Stimulated activated naive CD4-positive, alpha-beta T cell (primary cell): ENCODE measurements at regions not wholly inside any gene's neighbourhood (a gene's known extent, or its start where the extent isn't known, plus 50 kb on each side); places are given as distances from the start of the nearest gene placed in this dataset.
"Not testable (repeated sequence)": the region's sequence is repeated elsewhere in the genome, so short reads cannot be mapped to it uniquely, and the experiment has no call there.

Experiments
- DNase-seq, 6 experiments: peaks; one replicate each; lab custom pipeline; 2025; lab: John Stamatoyannopoulos, UW

DNA sequence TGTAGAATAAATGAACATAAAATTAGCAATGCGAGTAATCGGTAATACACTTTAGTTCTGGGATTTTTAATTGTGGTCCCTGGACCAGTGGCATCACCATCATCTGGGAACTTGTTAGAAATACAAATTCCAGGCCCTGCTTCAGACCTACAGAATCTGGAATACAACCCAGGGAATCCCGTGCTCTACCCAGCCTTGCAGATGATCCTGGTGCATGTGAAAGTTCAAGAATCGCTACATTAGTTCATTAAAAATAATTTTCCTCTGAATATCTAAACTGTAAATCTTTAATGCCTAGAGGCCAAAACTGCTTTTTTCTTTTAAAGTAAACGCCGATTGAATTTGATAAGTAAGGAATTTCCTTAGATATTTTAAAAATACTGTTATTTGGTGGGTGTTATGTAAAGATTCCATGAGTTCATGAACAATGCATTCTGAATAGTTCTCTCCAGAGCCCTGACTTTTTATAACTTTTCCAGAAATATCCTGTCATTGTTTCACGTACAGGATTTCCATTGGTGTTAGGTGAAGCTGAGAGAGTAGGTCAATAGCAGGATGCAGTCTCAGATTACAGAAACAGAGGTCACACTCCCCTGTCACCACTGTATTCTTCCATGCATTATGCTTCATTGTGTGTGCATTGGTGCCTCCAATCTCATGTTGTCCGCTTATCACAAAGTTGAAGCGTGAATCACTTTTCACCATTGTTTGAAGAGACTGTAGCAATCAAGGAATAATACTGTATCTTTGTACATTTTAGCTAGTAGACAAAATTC lies 596.5 kb upstream of the KLF12 start:
- DNase-seq = no peak

GRCh38 chr13:74726206-74726605 lies 592.0 kb upstream of the KLF12 start:
- no peak for DNase-seq

GRCh38 chr13:74718232-74718842 lies 584.1 kb upstream of the KLF12 start:
- not testable (repeated sequence) for DNase-seq

- no peak for DNase-seq
These were observed 581.5 kb upstream of the KLF12 start for GRCh38 chr13:74715718-74716117.

- DNase-seq = no peak
These were observed 575.8 kb upstream of the KLF12 start for GRCh38 chr13:74710006-74710405.

GRCh38 chr13:74709226-74709625 lies 575.0 kb upstream of the KLF12 start:
- DNase-seq = no peak

DNA sequence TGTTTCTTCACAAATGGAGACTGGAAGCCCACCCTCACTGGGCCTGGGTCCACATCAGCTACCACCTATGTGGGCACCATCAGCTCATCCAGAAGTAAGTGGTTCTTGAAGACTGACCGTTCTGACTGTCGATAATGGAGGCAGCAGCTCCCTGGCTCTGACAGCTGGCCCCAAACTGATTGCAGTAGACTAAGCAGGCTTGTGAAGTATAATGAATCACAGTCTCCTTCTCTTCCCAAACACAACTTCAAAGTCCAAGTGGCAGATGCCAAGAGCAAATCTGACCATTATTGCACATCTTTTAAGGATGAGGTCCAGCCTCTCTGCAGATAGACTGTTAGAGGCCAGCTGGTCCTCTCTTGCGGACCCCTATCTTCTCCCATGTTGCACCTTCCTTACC lies 574.4 kb upstream of the KLF12 start:
- DNase-seq = no peak

DNA sequence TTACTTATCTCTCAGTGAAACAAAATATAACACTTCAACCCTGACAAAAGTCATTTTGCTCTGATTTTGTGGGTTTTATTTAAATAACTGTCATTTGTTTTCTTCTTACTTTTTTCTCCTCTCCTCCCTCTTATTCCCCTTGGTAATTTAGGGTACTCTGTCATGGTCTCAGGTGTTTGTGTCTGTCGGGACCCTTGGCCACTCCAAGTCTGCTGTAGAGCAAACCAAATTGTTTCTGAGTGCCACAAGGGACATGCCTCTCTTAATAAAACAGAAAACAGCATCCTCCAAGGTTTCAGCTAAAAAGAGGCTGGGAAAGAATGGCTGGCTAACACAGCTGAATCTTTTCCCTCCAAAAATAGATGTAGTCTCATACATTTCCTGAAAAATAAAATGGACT lies 573.1 kb upstream of the KLF12 start:
- no peak for DNase-seq

DNA sequence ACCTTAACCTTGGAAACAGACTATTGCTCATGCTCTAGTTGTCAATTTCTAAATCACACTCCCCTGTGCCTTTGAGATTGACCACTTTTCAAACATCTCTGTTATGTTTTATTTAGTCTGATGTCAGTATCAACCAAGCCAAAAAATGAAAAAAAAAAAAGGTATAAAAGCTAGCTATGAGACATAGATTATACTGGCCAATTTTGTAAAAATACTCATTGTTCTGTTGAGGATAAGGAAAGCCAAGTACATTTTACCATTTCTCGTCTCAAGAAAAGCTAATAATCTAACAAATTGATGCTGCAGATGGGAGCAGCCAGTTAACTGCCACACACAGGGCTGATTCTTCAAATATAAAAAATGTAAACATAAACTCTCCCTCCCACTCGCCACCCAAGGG lies 572.6 kb upstream of the KLF12 start:
- DNase-seq = no peak

GRCh38 chr13:74705438-74705837 lies 571.2 kb upstream of the KLF12 start:
- no peak for DNase-seq

- no peak for DNase-seq
These were observed 569.7 kb upstream of the KLF12 start for GRCh38 chr13:74703855-74704387.

DNA sequence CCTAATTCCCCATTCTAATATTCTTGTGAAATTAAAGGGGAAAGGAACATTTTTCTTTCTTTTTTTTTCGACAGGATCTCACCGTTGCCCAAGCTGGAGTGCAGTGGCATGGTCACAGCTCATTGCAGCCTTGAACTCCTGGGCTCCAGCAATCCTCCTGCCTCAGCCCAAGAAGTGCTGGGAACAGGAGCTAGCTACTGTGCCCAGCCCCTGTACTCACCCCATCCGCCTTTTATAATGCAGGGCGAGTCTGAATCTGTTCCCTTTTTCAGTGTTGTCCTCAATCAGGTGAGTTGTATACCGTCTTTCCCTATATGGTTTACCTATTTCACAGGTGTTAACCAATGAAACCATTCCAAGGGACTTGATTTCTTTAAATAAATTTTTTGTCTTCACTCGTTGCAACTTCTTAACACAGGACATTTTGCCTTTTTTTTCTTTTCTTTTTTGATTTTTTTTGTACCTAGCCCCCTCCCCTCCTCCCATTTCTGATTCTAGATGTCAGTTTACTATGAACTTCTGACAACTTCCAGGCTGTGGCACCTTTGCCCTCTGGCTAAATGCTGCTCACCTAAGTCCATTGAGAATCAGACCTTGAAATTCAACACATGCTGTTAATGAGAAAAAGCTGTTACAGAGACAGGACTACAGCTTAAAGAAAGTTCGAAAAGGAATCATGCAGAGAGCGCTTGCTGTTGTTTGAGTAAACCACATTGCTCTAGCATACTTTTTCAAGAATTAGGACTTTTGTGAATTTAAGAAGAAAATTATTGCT lies 562.1 kb upstream of the KLF12 start:
- DNase-seq = no peak

DNA sequence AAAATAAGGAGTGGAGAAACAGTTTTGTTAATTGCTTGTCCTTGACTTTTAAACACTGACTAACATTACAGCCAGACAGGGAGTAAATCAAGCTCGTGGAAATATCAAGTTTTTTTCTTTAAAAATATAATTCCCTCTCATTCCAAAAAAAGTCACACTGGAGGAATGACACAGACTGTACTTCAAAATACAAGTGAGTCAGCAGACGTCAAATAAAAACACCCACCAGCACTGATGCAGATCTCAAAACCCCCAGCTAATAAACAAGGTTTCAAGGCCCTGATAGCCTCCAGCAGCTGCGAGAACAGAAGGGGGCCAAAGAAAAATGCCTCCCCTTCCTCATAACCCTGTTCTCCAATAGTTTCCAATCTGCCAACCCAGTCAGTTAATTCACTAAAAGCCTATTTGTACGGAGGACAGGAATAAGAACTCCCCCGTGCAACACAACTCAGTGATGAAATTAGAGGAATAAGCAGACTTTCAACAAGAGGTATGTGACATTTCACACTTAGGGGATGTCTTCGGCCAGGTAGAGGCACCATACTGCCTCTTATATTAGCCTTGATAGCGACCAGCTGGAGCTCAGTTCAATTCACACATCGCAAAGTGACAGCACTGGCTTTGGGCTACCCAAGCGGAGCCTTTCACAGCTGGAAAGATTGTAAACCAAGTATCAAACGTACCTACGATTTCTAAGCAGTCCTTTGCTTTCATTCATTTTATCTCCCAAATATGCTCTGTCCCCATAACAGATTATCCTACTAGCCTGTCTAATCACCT lies 561.0 kb upstream of the KLF12 start:
- no peak for DNase-seq

DNA sequence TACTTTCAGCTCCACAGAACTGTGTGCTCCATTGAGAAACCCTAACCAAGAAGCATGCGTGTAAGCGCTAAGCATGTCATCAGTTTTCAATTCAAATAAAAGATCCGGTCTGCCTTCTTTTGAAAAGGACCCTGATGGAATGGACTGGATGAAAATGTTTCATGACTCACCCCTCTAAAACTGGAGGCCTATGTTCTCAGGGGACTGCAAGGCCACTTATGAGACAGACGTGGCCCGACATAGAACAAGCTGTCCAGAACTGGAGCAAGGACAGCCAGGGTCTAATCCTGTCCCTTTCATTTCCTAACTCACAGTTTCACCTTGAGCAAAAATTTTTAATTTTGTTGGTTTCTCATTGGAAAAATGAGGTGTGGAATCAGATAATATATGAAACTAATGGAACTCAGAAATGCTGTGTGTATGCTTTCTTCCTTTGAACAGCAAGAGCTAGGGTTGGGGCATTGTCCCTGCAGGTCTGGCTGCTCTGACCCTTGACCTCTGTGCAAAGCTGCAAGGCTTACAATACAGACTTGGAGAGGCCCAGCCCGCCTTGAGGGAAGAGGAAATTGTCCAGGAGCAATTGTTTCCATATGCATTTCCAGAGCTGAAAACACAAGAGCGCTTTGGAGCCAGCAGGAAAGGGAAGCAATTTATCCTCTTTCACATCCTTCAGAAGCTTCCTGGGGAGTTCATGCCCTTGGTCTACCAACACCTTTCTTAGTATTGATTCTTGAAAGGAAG lies 553.4 kb upstream of the KLF12 start:
- no peak for DNase-seq

DNA sequence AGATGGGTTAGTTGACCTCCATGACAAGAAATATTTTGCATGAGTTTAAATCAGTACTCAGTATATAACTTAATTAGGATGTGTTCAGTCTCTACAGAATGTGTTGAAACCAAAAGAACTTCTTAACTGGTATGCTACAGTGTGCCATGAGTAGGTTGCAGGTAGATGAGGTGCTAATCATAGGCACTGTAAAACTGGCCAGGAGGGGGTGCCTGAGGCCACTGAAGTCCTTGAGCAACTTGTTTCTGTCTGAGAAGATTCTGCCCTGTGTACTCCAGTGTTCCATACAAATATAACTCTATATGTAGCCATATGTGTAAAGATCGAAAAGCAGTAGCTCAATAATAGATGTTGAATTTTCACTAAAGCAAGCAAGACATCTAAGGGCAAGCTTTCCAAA lies 549.2 kb upstream of the KLF12 start:
- no peak for DNase-seq

GRCh38 chr13:74682746-74683145 lies 548.5 kb upstream of the KLF12 start:
- DNase-seq = no peak

GRCh38 chr13:74681891-74682290 lies 547.7 kb upstream of the KLF12 start:
- no peak for DNase-seq

DNA sequence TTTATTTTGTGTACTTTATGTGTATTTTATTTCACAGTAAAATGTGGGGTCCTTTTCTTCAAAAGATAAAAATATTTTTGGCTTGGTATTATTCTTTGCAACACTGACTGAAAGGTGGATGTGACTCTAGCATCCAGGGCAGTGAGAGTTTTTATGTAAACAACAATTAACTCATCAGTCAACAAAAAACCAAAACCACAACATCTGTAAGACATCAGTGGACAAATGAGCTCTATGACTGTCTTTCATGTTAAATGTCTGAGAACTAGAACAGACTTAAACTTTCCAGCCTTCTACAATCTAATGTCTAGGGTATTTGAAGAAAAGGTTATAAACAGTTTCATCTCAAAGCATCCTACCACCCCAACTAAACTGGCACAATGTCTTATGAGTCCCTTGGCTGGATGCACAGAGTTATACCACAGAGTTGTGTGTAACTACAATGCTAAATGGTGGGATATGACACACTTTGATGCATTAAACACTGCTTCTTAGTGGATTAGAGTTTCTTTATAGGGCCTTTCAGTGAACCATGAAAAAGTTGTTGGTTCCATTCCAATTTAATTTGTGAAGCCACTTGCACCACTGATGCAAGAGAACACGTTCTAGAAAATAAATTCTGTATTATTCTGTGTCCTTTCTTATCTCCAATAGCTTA lies 544.2 kb upstream of the KLF12 start:
- no peak for DNase-seq

- DNase-seq = no peak
These were observed 541.8 kb upstream of the KLF12 start for GRCh38 chr13:74675972-74676371.

GRCh38 chr13:74675182-74675581 lies 541.0 kb upstream of the KLF12 start:
- DNase-seq = no peak

DNA sequence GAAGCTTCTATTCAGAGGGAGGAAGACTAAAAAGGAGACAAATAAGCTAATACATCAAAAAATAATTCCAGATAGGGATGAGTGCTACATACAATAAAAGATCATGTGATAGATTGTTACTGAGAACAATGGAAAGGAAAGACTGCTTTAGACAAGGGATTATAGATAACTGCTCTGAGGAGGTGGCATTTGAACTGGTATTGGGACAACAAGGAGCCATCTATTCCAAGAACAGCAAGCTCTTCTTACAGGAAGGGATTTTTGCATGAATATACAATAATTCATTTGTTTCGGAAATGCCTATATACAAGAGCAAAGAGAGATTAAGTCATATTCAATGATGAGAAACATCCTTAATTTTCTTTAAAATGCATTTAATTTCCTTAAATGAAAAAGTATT lies 540.5 kb upstream of the KLF12 start:
- DNase-seq = no peak
